Mesendoderm (in vitro differentiated cells): ENCODE measurements at regions not wholly inside any gene's neighbourhood (a gene's known extent, or its start where the extent isn't known, plus 50 kb on each side); places are given as distances from the start of the nearest gene placed in this dataset.

Source experiments
- DNase-seq: peaks from one replicate; pipeline ENCODE4 v3.0.0; 2013
- H2AK5ac ChIP-seq: 2 replicates; pipeline ENCODE4 v1.6.1; 2013; ENCODE audit warnings: low read length, inconsistent platforms
- H2BK120ac ChIP-seq: 2 replicates; pipeline ENCODE4 v1.6.1; 2013; ENCODE audit warnings: low read depth, mild to moderate bottlenecking, low read length, moderate library complexity, mixed read lengths
- H2BK15ac ChIP-seq: replicated peaks from 2 replicates; pipeline ENCODE4 v1.6.1; 2013; ENCODE audit warnings: low read depth, mild to moderate bottlenecking, moderate library complexity
- H2BK5ac ChIP-seq: 2 replicates; pipeline ENCODE4 v1.6.1; 2013; ENCODE audit warnings: low read length, inconsistent platforms
- H3K18ac ChIP-seq: 2 replicates; pipeline ENCODE4 v1.6.1; 2013; ENCODE audit warnings: mild to moderate bottlenecking, low read length, mixed read lengths
- H3K23ac ChIP-seq: one replicate; pipeline ENCODE4 v1.6.1; 2013; ENCODE audit warnings: low read length
- H3K27ac ChIP-seq: 2 replicates; pipeline ENCODE4 v1.5.1; 2013; ENCODE audit warnings: low read depth, mild to moderate bottlenecking, inconsistent platforms, low read length, moderate library complexity
- H3K27me3 ChIP-seq: 2 replicates; pipeline ENCODE4 v1.6.1; 2013; ENCODE audit warnings: low read length, control low read depth, mild to moderate bottlenecking, inconsistent platforms; ENCODE audit not compliant: insufficient read depth, poor library complexity
- H3K36me3 ChIP-seq: 2 replicates; pipeline ENCODE4 v1.6.1; 2013; ENCODE audit warnings: low read length, inconsistent platforms; ENCODE audit not compliant: control insufficient read depth, insufficient read depth
- H3K4ac ChIP-seq: one replicate; pipeline ENCODE4 v1.6.1; 2013; ENCODE audit warnings: low read depth, mild to moderate bottlenecking, low read length, moderate library complexity
- H3K4me1 ChIP-seq: 2 replicates; pipeline ENCODE4 v1.6.1; 2013; ENCODE audit warnings: low read depth, low read length, inconsistent platforms; ENCODE audit not compliant: control insufficient read depth
- H3K4me2 ChIP-seq: 2 replicates; pipeline ENCODE4 v1.6.1; 2013; ENCODE audit warnings: low read length
- H3K4me3 ChIP-seq: 2 replicates; pipeline ENCODE4 v1.5.1; 2013; ENCODE audit warnings: mild to moderate bottlenecking, low read length
- H3K56ac ChIP-seq: one replicate; pipeline ENCODE4 v1.6.1; 2013; ENCODE audit warnings: low read length
- H3K79me1 ChIP-seq: 2 replicates; pipeline ENCODE4 v1.6.1; 2013; ENCODE audit warnings: low read length, inconsistent platforms
- H3K79me2 ChIP-seq: 2 replicates; pipeline ENCODE4 v1.6.1; 2013; ENCODE audit warnings: mild to moderate bottlenecking, low read length; ENCODE audit not compliant: control insufficient read depth, insufficient read depth
- H3K9ac ChIP-seq: 2 replicates; pipeline ENCODE4 v1.6.1; 2013; ENCODE audit warnings: low read length, inconsistent platforms
- H4K5ac ChIP-seq: one replicate; pipeline ENCODE4 v1.6.1; 2013; ENCODE audit warnings: low read length
- H4K8ac ChIP-seq: one replicate; pipeline ENCODE4 v1.6.1; 2013; ENCODE audit warnings: low read depth, mild to moderate bottlenecking, control low read depth, low read length, moderate library complexity
- WGBS: extraction: QIAGEN DNeasy Blood & Tissue Kit; methylation state at CpG from one replicate; pipeline ENCODE4 v1.1.7; 2013; ENCODE audit warnings: low lambda C conversion rate, missing lambda C conversion rate; ENCODE audit not compliant: insufficient coverage; ENCODE audit errors: extremely low coverage; 5-methylcytosine and 5-hydroxymethylcytosine counted together

- H2AK5ac ChIP-seq, result no peak overlapping the region
- H3K4me3 ChIP-seq, result no peak overlapping the region
- H3K18ac ChIP-seq, result no peak overlapping the region
- no peak overlapping the region for H2BK120ac ChIP-seq
- no peak overlapping the region for H3K4me2 ChIP-seq
- no peaks in the 10 kb centered on the region for H3K79me1 ChIP-seq
- no peak overlapping the region for H3K23ac ChIP-seq
- no peak overlapping the region for H3K27ac ChIP-seq
- H3K79me2 ChIP-seq, result no peaks in the 10 kb centered on the region
- H2BK5ac ChIP-seq, result no peak overlapping the region
- H3K36me3 ChIP-seq, result no peaks in the 10 kb centered on the region
- WGBS, result no CpG with 5 or more reads among the region's 1 CpG
- H4K8ac ChIP-seq, result no peak overlapping the region
- no peak overlapping the region for H3K56ac ChIP-seq
- H4K5ac ChIP-seq, result no peak overlapping the region
- H3K4me1 ChIP-seq, result no peaks in the 10 kb centered on the region
- H2BK15ac ChIP-seq, result no peak overlapping the region
- H3K27me3 ChIP-seq, result no peaks in the 10 kb centered on the region
- no peak overlapping the region for H3K9ac ChIP-seq
- no peak overlapping the region for H3K4ac ChIP-seq
- DNase-seq, result no peak
Measured at GRCh38 chr3:106365061-106365691, 496.4 kb upstream of the CBLB start.

- Histone ChIP-seq H3K79me2 (no peaks in the 10 kb centered on the region), H3K79me1 (no peaks in the 10 kb centered on the region), H2AK5ac (no peak overlapping the region), H3K27me3 (no peaks in the 10 kb centered on the region), H2BK5ac (no peak overlapping the region), H3K36me3 (no peaks in the 10 kb centered on the region), H3K27ac (no peak overlapping the region), H3K56ac (no peak overlapping the region), H3K18ac (no peak overlapping the region), H3K4me1 (no peaks in the 10 kb centered on the region), H4K8ac (no peak overlapping the region), H3K4ac (no peak overlapping the region), H4K5ac (no peak overlapping the region), H2BK15ac (no peak overlapping the region), H3K4me2 (no peak overlapping the region), H3K9ac (no peak overlapping the region), H3K4me3 (no peak overlapping the region), H2BK120ac (no peak overlapping the region), H3K23ac (no peak overlapping the region)
- DNase-seq, result no peak
Measured at GRCh38 chr3:106366352-106366751, 497.5 kb upstream of the CBLB start.

- no CpG with 5 or more reads among the region's 2 CpGs for WGBS
Measured at GRCh38 chr3:106367496-106367895, 498.7 kb upstream of the CBLB start.

GRCh38 chr3:106371221-106371970, 502.6 kb upstream of the CBLB start:
- Histone ChIP-seq H3K56ac (no peak overlapping the region), H2AK5ac (no peak overlapping the region), H3K4me2 (no peak overlapping the region), H3K9ac (no peak overlapping the region), H3K4me1 (no peaks in the 10 kb centered on the region), H2BK15ac (no peak overlapping the region), H4K8ac (no peak overlapping the region), H3K79me2 (no peaks in the 10 kb centered on the region), H3K4ac (no peak overlapping the region), H3K36me3 (no peaks in the 10 kb centered on the region), H3K27me3 (no peaks in the 10 kb centered on the region), H3K23ac (no peak overlapping the region), H3K79me1 (no peaks in the 10 kb centered on the region), H3K4me3 (no peak overlapping the region), H3K18ac (no peak overlapping the region), H2BK120ac (no peak overlapping the region), H2BK5ac (no peak overlapping the region), H3K27ac (no peak overlapping the region), H4K5ac (no peak overlapping the region)
- WGBS, result no CpG with 5 or more reads among the region's 10 CpGs
- no peak for DNase-seq

More at GRCh38 chr3:106367496-106367895, 498.7 kb upstream of the CBLB start:
- no peak overlapping the region for H2BK120ac ChIP-seq
- H4K5ac ChIP-seq, result no peak overlapping the region
- no peak overlapping the region for H3K23ac ChIP-seq
- no peak for DNase-seq
- H3K79me1 ChIP-seq, result no peaks in the 10 kb centered on the region
- H3K4me2 ChIP-seq, result no peak overlapping the region
- no peak overlapping the region for H3K4ac ChIP-seq
- no peak overlapping the region for H3K18ac ChIP-seq
- no peak overlapping the region for H3K4me3 ChIP-seq
- H3K9ac ChIP-seq, result no peak overlapping the region
- H3K27ac ChIP-seq, result no peak overlapping the region
- H2BK5ac ChIP-seq, result no peak overlapping the region
- H3K36me3 ChIP-seq, result no peaks in the 10 kb centered on the region
- no peak overlapping the region for H4K8ac ChIP-seq
- H3K56ac ChIP-seq, result no peak overlapping the region
- no peaks in the 10 kb centered on the region for H3K79me2 ChIP-seq
- no peaks in the 10 kb centered on the region for H3K27me3 ChIP-seq
- no peaks in the 10 kb centered on the region for H3K4me1 ChIP-seq
- no peak overlapping the region for H2BK15ac ChIP-seq
- H2AK5ac ChIP-seq, result no peak overlapping the region

- Histone ChIP-seq H3K4me1 (no peaks in the 10 kb centered on the region), H3K4me2 (no peak overlapping the region), H3K9ac (no peak overlapping the region), H2AK5ac (no peak overlapping the region), H3K27ac (no peak overlapping the region), H2BK120ac (no peak overlapping the region), H2BK15ac (no peak overlapping the region), H3K79me2 (no peaks in the 10 kb centered on the region), H3K4ac (no peak overlapping the region), H3K36me3 (no peaks in the 10 kb centered on the region), H3K27me3 (no peaks in the 10 kb centered on the region), H4K5ac (no peak overlapping the region), H4K8ac (no peak overlapping the region), H3K56ac (no peak overlapping the region), H3K79me1 (no peaks in the 10 kb centered on the region), H3K4me3 (no peak overlapping the region), H2BK5ac (no peak overlapping the region), H3K23ac (no peak overlapping the region), H3K18ac (no peak overlapping the region)
- no CpG with 5 or more reads among the region's 1 CpG for WGBS
- DNase-seq, result no peak
Measured at GRCh38 chr3:106371971-106372805, 503.4 kb upstream of the CBLB start.
